ENCODE measurements at regions not wholly inside any gene's neighbourhood (a gene's known extent, or its start where the extent isn't known, plus 50 kb on each side); places are given as distances from the start of the nearest gene placed in this dataset.

DNA sequence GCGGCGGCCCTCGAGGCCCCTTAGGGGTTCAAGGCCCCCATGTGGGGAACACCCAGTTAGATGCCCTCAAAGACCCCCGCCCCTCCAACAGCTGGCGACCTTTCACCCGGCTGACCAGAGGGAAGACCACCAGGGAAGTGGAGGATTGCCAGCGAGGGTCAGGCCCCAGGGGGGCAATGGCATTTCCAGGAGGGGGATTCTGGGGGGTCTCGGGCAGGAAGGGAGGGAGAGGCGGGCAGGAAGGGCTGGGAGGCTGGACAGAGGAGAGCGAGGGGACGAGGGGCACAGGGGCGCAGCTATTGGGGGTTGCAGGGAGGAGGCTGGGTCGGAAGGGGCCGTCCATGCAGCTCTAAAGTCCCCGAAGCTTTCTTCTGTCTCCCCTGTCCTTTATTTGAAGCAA lies 139.5 kb downstream of the C16orf95 start:
- no peaks in the 10 kb centered on the region for H3K27me3 ChIP-seq
- H3K27ac ChIP-seq = no peak overlapping the region
- DNase-seq (ENCODE audit: low spot score) = no peak

DNA sequence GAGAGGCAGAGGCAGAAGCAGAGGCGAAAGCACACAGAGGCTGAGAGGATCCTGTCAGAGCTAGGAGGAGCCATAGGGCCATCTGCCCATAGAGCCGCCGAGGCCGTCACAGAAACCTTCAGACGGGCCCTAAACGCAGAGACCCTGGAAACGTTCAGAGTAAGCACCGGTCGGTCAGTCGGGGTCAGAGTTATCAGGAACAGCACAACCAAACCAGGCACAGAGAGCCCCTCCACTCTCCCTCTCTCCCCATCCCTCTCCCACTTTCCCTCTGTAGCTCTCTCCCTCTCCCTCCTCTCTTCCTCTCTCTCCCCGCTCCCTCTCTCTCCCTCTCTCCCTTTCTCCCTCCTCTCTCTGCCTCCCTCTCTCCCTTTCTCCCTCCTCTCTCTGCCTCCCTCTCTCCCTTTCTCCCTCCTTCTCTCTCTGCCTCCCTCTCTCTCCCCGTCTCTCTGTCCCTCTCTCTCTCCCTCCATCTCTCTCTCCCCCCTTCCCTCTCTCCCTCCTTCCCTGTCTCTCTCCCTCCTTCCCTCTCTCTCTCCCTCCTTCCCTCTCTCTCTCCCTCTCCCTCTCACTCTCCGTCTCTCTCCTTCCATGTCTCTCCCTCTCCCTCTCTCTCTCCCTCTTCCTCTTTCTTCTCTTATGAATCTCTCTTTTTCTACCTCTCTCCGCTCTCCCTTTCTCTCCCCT lies 138.9 kb downstream of the C16orf95 start:
- Histone ChIP-seq H3K27ac (no peak overlapping the region), H3K27me3 (no peaks in the 10 kb centered on the region), H3K36me3 (no peaks in the 10 kb centered on the region), H3K4me3 (peak overlapping the region in 1 of 2 donors; percentile 4), H3K9me3 (no peaks in the 10 kb centered on the region), H3K4me1 (peaks cover 0 to 8% of the 10 kb centered on the region in 2 donors)
- DNase-seq (ENCODE audit: low spot score) = no peak
- TF ChIP-seq, protein P1, sequence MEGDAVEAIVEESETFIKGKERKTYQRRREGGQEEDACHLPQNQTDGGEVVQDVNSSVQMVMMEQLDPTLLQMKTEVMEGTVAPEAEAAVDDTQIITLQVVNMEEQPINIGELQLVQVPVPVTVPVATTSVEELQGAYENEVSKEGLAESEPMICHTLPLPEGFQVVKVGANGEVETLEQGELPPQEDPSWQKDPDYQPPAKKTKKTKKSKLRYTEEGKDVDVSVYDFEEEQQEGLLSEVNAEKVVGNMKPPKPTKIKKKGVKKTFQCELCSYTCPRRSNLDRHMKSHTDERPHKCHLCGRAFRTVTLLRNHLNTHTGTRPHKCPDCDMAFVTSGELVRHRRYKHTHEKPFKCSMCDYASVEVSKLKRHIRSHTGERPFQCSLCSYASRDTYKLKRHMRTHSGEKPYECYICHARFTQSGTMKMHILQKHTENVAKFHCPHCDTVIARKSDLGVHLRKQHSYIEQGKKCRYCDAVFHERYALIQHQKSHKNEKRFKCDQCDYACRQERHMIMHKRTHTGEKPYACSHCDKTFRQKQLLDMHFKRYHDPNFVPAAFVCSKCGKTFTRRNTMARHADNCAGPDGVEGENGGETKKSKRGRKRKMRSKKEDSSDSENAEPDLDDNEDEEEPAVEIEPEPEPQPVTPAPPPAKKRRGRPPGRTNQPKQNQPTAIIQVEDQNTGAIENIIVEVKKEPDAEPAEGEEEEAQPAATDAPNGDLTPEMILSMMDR (IDR thresholded peaks at IDR 0.05) = no peak

More for the DNA sequence above, 139.5 kb downstream of the C16orf95 start:
- TF ChIP-seq, protein P1 (IDR thresholded peaks at IDR 0.05) = no peak
- Histone ChIP-seq H3K4me3 (no peak overlapping the region), H3K9me3 (no peaks in the 10 kb centered on the region), H3K4me1 (peaks cover 0 to 8% of the 10 kb centered on the region in 2 donors), H3K36me3 (no peaks in the 10 kb centered on the region)

DNA sequence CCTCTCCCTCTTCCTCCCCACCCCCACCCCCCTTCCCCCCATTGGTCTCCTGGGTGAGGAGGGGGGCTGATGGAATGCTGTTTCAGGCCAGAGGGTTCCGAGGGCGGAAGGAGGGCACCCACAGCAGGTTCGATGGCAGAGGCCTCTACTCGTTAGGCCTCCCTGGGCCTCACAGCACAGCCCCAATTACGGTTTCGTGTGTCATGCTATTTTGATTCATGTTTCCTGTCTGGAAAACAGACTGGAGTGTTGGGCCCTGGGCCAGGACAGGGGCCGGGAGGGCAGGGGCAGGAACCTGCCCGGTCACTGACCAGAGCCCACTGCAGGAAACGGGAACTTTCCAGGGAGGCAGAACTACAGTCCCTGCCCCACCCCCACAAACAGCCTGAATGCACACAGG lies 138.2 kb downstream of the C16orf95 start:
- TF ChIP-seq, protein P1 (IDR thresholded peaks at IDR 0.05) = no peak
- Histone ChIP-seq H3K4me3 (no peak overlapping the region), H3K36me3 (no peaks in the 10 kb centered on the region), H3K27ac (no peak overlapping the region), H3K27me3 (no peaks in the 10 kb centered on the region), H3K4me1 (peaks cover 0 to 8% of the 10 kb centered on the region in 2 donors), H3K9me3 (no peaks in the 10 kb centered on the region)
- DNase-seq (ENCODE audit: low spot score) = no peak

DNA sequence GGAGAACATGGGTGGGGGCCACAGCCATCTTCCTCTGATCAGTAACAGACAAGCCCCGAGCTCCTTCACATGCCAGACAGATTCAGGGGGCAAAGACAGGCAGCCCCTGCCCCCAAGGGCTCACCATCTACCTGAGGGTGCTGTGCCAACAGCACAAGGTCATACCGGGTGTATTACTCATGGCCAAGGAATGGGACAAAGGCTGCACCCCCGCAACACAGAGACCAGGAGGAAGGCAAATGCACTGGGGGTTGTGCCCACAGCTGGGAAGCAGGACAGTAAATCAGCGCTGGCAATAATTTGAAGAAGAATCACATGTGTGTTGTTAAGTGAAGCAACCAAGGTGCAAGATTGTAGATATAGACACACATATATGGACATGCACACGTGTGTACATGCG lies 137.1 kb downstream of the C16orf95 start:
- H3K27ac ChIP-seq = no peak overlapping the region
- DNase-seq (ENCODE audit: low spot score) = no peak
- H3K9me3 ChIP-seq = no peaks in the 10 kb centered on the region
- H3K4me1 ChIP-seq = peaks cover 0 to 8% of the 10 kb centered on the region in 2 donors
- TF ChIP-seq, protein P1 (IDR thresholded peaks at IDR 0.05) = no peak
- no peaks in the 10 kb centered on the region for H3K36me3 ChIP-seq
- no peak overlapping the region for H3K4me3 ChIP-seq
- H3K27me3 ChIP-seq = no peaks in the 10 kb centered on the region

DNA sequence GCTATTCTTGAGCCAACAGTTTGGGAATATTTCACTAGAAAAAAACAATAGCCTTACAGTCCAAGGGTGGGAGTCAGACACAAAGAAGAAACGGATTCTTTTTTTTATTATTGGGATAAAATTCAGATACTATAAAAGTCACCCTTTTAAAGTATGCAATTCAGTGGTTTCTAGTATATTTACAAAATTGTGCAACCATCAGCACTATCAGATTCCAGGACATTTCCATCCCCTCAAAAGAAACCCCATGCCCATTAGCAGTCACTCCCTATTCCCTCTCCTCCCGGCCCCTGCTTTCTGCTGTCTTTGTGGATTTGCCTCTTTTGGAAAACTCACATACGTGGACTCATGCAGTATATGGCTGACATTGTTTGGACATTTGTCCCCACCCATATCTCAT lies 134.4 kb downstream of the C16orf95 start:
- H3K4me3 ChIP-seq = no peak overlapping the region
- no peak overlapping the region for H3K27ac ChIP-seq
- peaks cover 0 to 8% of the 10 kb centered on the region in 2 donors for H3K4me1 ChIP-seq
- no peaks in the 10 kb centered on the region for H3K9me3 ChIP-seq
- H3K27me3 ChIP-seq = no peaks in the 10 kb centered on the region
- TF ChIP-seq, protein P1 (IDR thresholded peaks at IDR 0.05) = no peak
- no peak for DNase-seq (ENCODE audit: low spot score)
- H3K36me3 ChIP-seq = no peaks in the 10 kb centered on the region

DNA sequence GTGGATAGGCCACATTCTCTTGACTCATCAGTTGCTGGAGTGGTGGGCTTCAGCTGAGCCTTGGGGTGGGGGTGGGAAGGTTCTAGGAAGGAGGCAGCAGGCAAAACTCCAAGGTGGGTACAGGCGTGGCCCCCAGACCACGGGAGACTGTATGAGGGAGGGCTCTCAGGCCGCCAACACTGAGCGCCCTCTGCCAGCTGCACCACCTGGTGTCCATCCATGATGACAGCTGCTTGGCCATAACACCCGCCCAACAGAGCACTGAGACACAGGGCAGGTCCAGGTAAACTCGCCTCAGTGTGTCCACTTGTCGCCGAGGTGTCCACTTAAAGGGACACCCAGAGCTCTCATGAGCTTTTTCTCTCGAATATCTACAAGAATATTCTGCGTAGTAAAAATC lies 133.5 kb downstream of the C16orf95 start:
- Histone ChIP-seq H3K4me3 (no peak overlapping the region), H3K27ac (no peak overlapping the region), H3K36me3 (no peaks in the 10 kb centered on the region), H3K4me1 (peaks cover 0 to 8% of the 10 kb centered on the region in 2 donors), H3K27me3 (no peaks in the 10 kb centered on the region), H3K9me3 (no peaks in the 10 kb centered on the region)
- TF ChIP-seq, protein P1 (IDR thresholded peaks at IDR 0.05) = no peak
- DNase-seq (ENCODE audit: low spot score) = no peak
